Upper lobe of right lung (tissue), 1 donor: ENCODE measurements at regions not wholly inside any gene's neighbourhood (a gene's known extent, or its start where the extent isn't known, plus 50 kb on each side); places are given as distances from the start of the nearest gene placed in this dataset.

ENCODE experiments used
- ATAC-seq: fragments of 200-7000 bp; cut with Tn5 transposase; one replicate; pipeline ENCODE4 v1.9.1; 2020; ENCODE audit warnings: mild to moderate bottlenecking, moderate library complexity
- DNase-seq: peaks from one replicate; pipeline ENCODE4 v3.0.0-alpha.2; 2020
- H3K27ac ChIP-seq: fragments of 200-600 bp; one replicate; pipeline ENCODE4 v1.8.0; 2022
- H3K27me3 ChIP-seq: fragments of 200-600 bp; one replicate; pipeline ENCODE4 v1.8.0; 2022; ENCODE audit warnings: mild to moderate bottlenecking
- H3K36me3 ChIP-seq: fragments of 200-600 bp; one replicate; pipeline ENCODE4 v1.8.0; 2022
- H3K4me1 ChIP-seq: fragments of 200-600 bp; one replicate; pipeline ENCODE4 v1.8.0; 2022
- H3K4me3 ChIP-seq: fragments of 200-600 bp; one replicate; pipeline ENCODE4 v1.8.0; 2022; ENCODE audit warnings: mild to moderate bottlenecking
- H3K9me3 ChIP-seq: fragments of 200-600 bp; one replicate; pipeline ENCODE4 v1.8.0; 2022
- CTCF ChIP-seq: fragments of 200-600 bp; IDR thresholded peaks from one replicate; pipeline ENCODE4 v1.8.0; 2022; ENCODE audit warnings: antibody characterized with exemption
- intact Hi-C: fragments of 100-400 bp; cut with DNase I; formaldehyde crosslinking; loops from one replicate; pipeline ENCODE4 v1.11.0; 2022
- donor health status: DM: no; HTN: yes; CAD: no; lungs with severe emphysema.

- Histone ChIP-seq H3K27ac (no peak overlapping the region), H3K36me3 (no peaks in the 10 kb centered on the region), H3K27me3 (no peaks in the 10 kb centered on the region), H3K9me3 (no peaks in the 10 kb centered on the region), H3K4me3 (no peak overlapping the region), H3K4me1 (no peaks in the 10 kb centered on the region)
- intact Hi-C loops: no loop called here
- no peak for TF ChIP-seq CTCF
- ATAC-seq: no peak
- no peak for DNase-seq
These were observed 120.9 kb upstream of the RGMA start for GRCh38 chr15:93209690-93210445.

- Histone ChIP-seq H3K36me3 (no peaks in the 10 kb centered on the region), H3K4me1 (no peaks in the 10 kb centered on the region), H3K4me3 (no peak overlapping the region), H3K27me3 (no peaks in the 10 kb centered on the region), H3K9me3 (no peaks in the 10 kb centered on the region), H3K27ac (no peak overlapping the region)
- intact Hi-C loops: no loop called here
- no peak for TF ChIP-seq CTCF
- ATAC-seq (no peak), DNase-seq (no peak)
These were observed 117.9 kb upstream of the RGMA start for GRCh38 chr15:93206893-93207292.

- DNase-seq: no peak
- intact Hi-C loops: no loop called here
- Histone ChIP-seq H3K4me1 (no peaks in the 10 kb centered on the region), H3K27me3 (no peaks in the 10 kb centered on the region), H3K36me3 (no peaks in the 10 kb centered on the region), H3K27ac (no peak overlapping the region), H3K9me3 (no peaks in the 10 kb centered on the region), H3K4me3 (no peak overlapping the region)
- no peak for TF ChIP-seq CTCF
- ATAC-seq: no peak
These were observed 116.4 kb upstream of the RGMA start for GRCh38 chr15:93205413-93205812.

GRCh38 chr15:93203036-93203435, 114.0 kb upstream of the RGMA start:
- Histone ChIP-seq H3K27ac (no peak overlapping the region), H3K4me1 (no peaks in the 10 kb centered on the region), H3K27me3 (no peaks in the 10 kb centered on the region), H3K36me3 (no peaks in the 10 kb centered on the region), H3K4me3 (no peak overlapping the region), H3K9me3 (no peaks in the 10 kb centered on the region)
- intact Hi-C loops: no loop called here
- DNase-seq (no peak), ATAC-seq (no peak)
- TF ChIP-seq CTCF: no peak

GRCh38 chr15:93202405-93202804, 113.4 kb upstream of the RGMA start:
- Histone ChIP-seq H3K27ac (no peak overlapping the region), H3K4me1 (no peaks in the 10 kb centered on the region), H3K4me3 (no peak overlapping the region), H3K27me3 (no peaks in the 10 kb centered on the region), H3K9me3 (no peaks in the 10 kb centered on the region), H3K36me3 (no peaks in the 10 kb centered on the region)
- TF ChIP-seq CTCF: no peak
- DNase-seq (no peak), ATAC-seq (no peak)
- intact Hi-C loops: no loop called here

- Histone ChIP-seq H3K4me1 (no peaks in the 10 kb centered on the region), H3K4me3 (no peak overlapping the region), H3K27me3 (no peaks in the 10 kb centered on the region), H3K36me3 (no peaks in the 10 kb centered on the region), H3K27ac (no peak overlapping the region), H3K9me3 (no peaks in the 10 kb centered on the region)
- intact Hi-C loops: no loop called here
- DNase-seq (no peak), ATAC-seq (no peak)
- no peak for TF ChIP-seq CTCF
These were observed 112.9 kb upstream of the RGMA start for GRCh38 chr15:93201940-93202339.
